ENCODE measurements at regions not wholly inside any gene's neighbourhood (a gene's known extent, or its start where the extent isn't known, plus 50 kb on each side); places are given as distances from the start of the nearest gene placed in this dataset.

DNA sequence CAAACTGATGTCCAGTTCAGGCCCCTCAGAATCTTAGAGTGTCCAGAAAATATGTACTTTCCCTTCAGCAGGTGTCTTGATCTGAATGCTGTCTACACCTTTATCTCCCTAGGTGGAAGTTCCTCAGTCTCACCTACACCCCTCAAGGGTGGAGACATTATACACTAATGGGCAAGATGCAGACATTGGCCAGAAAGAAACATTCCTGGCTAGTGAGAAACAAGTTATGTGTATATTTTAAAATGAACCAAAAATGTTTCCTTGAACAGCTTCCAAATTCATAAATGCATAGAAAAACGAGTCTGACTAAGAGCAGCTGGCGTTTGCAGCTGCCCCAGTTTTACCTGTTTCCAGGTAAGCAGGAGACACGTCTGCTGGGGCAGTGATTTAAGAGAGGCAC lies 140.5 kb upstream of the IRX4 start:
- no peak overlapping the region for H3K4me3 ChIP-seq (ENCODE audit: low read length)
- no peak overlapping the region for H3K27ac ChIP-seq (ENCODE audit: low read depth, low read length)
- H3K4me1 ChIP-seq (ENCODE audit: control insufficient read depth, insufficient read depth, low read length): no peaks in the 10 kb centered on the region
- no peak overlapping the region for H3K9ac ChIP-seq (ENCODE audit: low read length)
- no peaks in the 10 kb centered on the region for H3K36me3 ChIP-seq (ENCODE audit: control insufficient read depth, insufficient read depth, low read length)
- no peaks in the 10 kb centered on the region for H3K27me3 ChIP-seq (ENCODE audit: control insufficient read depth, insufficient read depth, low read length)

DNA sequence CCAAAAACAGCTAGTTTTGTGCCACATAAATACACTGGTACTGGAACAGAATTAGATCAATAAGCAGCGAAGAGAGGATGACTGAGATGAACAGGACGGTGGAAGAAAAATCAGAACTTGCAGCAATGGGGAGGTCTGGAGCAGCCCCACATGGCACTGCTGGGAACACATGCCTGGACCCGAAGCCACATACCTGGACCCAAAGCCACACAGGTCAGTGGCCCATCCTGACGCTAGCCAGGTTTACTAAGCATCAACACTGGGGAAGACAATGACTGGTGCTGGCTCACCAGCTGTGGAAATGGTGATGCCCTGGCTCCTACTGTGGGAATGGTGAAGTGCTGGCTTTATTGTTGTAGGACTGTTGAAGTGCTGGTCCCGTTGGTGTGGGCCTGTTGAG lies 139.7 kb upstream of the IRX4 start:
- no peaks in the 10 kb centered on the region for H3K27me3 ChIP-seq (ENCODE audit: control insufficient read depth, insufficient read depth, low read length)
- H3K9ac ChIP-seq (ENCODE audit: low read length): no peak overlapping the region
- no peak overlapping the region for H3K27ac ChIP-seq (ENCODE audit: low read depth, low read length)
- no peaks in the 10 kb centered on the region for H3K4me1 ChIP-seq (ENCODE audit: control insufficient read depth, insufficient read depth, low read length)
- no peak overlapping the region for H3K4me3 ChIP-seq (ENCODE audit: low read length)
- H3K36me3 ChIP-seq (ENCODE audit: control insufficient read depth, insufficient read depth, low read length): no peaks in the 10 kb centered on the region

DNA sequence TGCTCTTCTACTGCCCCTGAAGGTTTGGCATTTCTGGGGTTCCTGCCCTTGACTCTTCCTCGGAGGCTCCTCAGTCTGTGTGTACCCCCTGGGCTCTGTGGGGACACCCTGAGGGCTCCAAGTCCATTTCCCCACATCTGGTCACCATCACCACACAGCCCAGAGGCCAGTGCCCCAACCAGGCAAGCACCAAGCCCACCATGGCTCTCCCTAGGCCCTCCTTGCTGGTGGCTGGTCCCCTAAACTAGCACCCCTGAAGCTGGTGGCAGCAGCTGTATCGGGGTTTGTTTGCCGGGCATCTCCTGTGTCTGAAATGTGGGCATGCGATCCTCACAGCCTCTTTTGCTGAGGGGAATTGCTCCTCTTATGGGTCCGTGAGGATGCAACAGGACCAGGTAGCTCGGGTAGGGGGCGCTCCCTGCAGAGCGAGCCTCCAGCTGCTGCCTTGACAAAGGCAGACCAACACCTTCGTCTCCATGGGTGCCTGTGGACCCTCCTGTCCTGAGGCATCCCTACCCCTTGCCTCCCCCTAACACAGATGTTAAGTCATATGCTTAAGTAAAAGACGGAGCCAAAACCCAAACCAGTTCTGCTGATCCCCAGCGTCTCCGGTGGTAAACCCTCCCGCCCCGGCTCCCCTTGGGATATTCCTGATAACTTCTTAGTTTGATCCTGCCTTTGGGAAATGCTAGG lies 138.9 kb upstream of the IRX4 start:
- H3K9ac ChIP-seq (ENCODE audit: low read length): no peak overlapping the region
- H3K36me3 ChIP-seq (ENCODE audit: control insufficient read depth, insufficient read depth, low read length): no peaks in the 10 kb centered on the region
- no peak overlapping the region for H3K4me3 ChIP-seq (ENCODE audit: low read length)
- no peaks in the 10 kb centered on the region for H3K27me3 ChIP-seq (ENCODE audit: control insufficient read depth, insufficient read depth, low read length)
- no peak overlapping the region for H3K27ac ChIP-seq (ENCODE audit: low read depth, low read length)
- H3K4me1 ChIP-seq (ENCODE audit: control insufficient read depth, insufficient read depth, low read length): no peaks in the 10 kb centered on the region

DNA sequence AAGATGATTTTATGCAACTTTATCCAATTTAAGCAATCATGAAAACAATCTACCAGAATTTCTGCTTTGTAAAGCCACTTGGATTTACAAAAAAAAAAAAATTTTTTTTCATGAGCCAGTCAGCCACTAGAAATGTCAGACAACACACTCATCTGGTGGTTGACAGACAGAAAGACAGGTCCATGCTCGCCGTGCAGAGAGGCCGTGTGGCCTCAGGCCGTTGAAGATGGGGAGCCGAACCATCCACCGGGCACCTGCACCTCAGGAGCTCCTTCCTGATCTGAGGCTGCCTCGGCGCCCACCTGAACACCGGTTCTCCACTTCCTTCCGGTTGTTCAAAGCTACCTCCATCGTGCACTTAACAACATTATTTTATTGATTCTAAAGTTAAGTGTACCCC lies 138.0 kb upstream of the IRX4 start:
- H3K4me3 ChIP-seq (ENCODE audit: low read length): no peak overlapping the region
- no peak overlapping the region for H3K27ac ChIP-seq (ENCODE audit: low read depth, low read length)
- H3K4me1 ChIP-seq (ENCODE audit: control insufficient read depth, insufficient read depth, low read length): no peaks in the 10 kb centered on the region
- H3K27me3 ChIP-seq (ENCODE audit: control insufficient read depth, insufficient read depth, low read length): no peaks in the 10 kb centered on the region
- H3K9ac ChIP-seq (ENCODE audit: low read length): no peak overlapping the region
- no peaks in the 10 kb centered on the region for H3K36me3 ChIP-seq (ENCODE audit: control insufficient read depth, insufficient read depth, low read length)

DNA sequence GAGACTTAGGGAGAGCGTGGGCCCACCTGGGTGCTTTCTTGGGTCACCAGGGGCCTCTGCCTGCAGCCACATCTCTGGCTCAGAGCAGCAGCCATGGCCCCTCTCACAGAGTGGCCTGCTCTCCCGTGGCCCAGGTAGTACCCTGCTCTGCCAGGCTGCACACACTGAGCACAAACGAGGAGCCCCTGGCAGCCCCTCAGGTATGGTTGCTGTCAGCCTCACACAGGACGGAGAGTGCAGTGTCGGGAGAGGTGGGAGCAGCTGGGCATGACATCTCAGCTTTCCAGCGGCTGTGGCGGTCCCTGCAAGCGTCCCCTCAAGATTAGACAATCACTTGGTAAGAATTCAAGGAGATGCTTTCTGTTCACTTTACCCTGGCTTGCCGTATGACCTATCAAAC lies 137.0 kb upstream of the IRX4 start:
- Histone ChIP-seq H3K4me3 (ENCODE audit: low read length) (no peak overlapping the region), H3K36me3 (ENCODE audit: control insufficient read depth, insufficient read depth, low read length) (no peaks in the 10 kb centered on the region), H3K4me1 (ENCODE audit: control insufficient read depth, insufficient read depth, low read length) (no peaks in the 10 kb centered on the region)

DNA sequence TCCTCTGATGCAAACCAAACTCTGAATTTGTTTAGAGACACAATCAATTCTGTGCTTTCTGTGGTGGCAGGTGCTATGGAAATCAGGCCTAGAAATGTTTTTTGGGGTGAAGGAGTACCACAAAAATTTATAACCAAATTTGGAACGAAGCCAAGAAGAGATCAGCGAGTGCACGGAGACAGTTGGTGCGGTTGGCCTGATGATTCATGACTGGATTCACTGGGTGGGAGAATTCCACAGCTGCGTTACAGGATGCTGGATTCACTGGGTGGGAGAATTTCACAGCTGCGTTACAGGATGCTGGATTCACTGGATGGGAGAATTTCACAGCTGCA lies 135.6 kb upstream of the IRX4 start:
- Histone ChIP-seq H3K27ac (ENCODE audit: low read depth, low read length) (no peak overlapping the region), H3K4me3 (ENCODE audit: low read length) (no peak overlapping the region)

More for the DNA sequence above, 137.0 kb upstream of the IRX4 start:
- Histone ChIP-seq H3K27ac (ENCODE audit: low read depth, low read length) (no peak overlapping the region), H3K9ac (ENCODE audit: low read length) (no peak overlapping the region), H3K27me3 (ENCODE audit: control insufficient read depth, insufficient read depth, low read length) (no peaks in the 10 kb centered on the region)

DNA sequence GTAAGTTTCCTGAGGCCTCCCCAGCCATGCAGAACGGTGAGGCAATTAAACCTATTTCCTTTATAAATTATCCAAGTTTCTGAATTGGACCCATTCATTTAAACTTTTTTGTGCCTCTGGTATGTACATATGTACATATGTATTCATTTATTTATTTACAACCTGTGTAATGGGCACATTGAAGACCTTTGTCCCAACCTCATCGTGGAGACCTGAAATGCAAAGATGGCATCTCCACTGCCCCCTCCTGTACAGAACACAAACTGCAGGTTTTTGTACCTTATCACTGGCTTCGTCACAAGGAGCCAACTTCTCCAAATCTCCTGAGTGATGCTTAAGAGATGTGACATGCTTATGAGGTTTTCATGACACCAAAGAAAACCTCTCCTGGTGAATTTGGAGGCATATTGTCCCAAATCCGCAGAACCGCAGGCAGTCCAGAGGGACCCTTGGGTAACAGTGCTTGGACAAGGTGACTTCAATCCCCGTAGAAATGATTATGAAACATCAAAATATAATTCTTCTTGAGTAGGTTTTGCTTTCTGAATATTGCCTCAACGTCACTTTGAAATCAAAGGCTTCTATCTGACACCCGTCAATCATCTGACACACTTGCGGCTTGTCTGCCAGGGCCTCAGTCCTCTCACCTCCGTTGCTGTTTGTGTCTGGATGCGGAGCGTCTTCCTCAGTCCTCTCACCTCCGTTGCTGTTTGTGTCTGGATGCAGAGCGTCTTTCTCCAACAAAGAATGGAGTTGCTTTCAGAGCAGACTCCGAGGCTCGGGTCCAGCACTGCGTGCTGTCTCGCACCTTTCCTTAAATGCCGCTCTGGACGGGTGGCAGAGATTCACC lies 135.0 kb upstream of the IRX4 start:
- Histone ChIP-seq H3K9ac (ENCODE audit: low read length) (no peak overlapping the region), H3K4me1 (ENCODE audit: control insufficient read depth, insufficient read depth, low read length) (no peaks in the 10 kb centered on the region), H3K4me3 (ENCODE audit: low read length) (no peak overlapping the region), H3K27me3 (ENCODE audit: control insufficient read depth, insufficient read depth, low read length) (no peaks in the 10 kb centered on the region), H3K27ac (ENCODE audit: low read depth, low read length) (no peak overlapping the region), H3K36me3 (ENCODE audit: control insufficient read depth, insufficient read depth, low read length) (no peaks in the 10 kb centered on the region)

More for the DNA sequence above, 135.6 kb upstream of the IRX4 start:
- no peaks in the 10 kb centered on the region for H3K36me3 ChIP-seq (ENCODE audit: control insufficient read depth, insufficient read depth, low read length)
- no peaks in the 10 kb centered on the region for H3K27me3 ChIP-seq (ENCODE audit: control insufficient read depth, insufficient read depth, low read length)
- no peak overlapping the region for H3K9ac ChIP-seq (ENCODE audit: low read length)
- H3K4me1 ChIP-seq (ENCODE audit: control insufficient read depth, insufficient read depth, low read length): no peaks in the 10 kb centered on the region

DNA sequence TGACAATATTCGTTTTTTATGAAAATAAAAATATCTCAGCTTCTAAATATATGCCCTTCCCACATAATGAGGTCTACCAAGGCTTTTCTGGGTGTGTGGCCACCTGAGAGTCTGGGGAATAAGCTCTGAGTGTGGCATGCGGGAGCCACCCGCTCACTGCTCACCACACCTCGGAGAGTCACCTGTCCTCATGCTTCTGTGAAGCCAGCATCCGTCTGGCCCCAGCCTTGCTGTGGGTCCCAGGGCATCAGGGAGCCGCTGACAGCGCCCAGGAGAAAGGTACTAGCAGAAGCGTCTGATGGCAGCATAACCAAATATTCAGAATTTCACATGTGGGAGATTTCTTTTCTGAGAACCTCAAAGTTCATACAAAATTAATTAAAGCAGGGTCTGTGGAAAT lies 133.2 kb upstream of the IRX4 start:
- Histone ChIP-seq H3K4me3 (ENCODE audit: low read length) (no peak overlapping the region), H3K36me3 (ENCODE audit: control insufficient read depth, insufficient read depth, low read length) (no peaks in the 10 kb centered on the region), H3K9ac (ENCODE audit: low read length) (no peak overlapping the region), H3K4me1 (ENCODE audit: control insufficient read depth, insufficient read depth, low read length) (no peaks in the 10 kb centered on the region), H3K27ac (ENCODE audit: low read depth, low read length) (no peak overlapping the region), H3K27me3 (ENCODE audit: control insufficient read depth, insufficient read depth, low read length) (no peaks in the 10 kb centered on the region)

DNA sequence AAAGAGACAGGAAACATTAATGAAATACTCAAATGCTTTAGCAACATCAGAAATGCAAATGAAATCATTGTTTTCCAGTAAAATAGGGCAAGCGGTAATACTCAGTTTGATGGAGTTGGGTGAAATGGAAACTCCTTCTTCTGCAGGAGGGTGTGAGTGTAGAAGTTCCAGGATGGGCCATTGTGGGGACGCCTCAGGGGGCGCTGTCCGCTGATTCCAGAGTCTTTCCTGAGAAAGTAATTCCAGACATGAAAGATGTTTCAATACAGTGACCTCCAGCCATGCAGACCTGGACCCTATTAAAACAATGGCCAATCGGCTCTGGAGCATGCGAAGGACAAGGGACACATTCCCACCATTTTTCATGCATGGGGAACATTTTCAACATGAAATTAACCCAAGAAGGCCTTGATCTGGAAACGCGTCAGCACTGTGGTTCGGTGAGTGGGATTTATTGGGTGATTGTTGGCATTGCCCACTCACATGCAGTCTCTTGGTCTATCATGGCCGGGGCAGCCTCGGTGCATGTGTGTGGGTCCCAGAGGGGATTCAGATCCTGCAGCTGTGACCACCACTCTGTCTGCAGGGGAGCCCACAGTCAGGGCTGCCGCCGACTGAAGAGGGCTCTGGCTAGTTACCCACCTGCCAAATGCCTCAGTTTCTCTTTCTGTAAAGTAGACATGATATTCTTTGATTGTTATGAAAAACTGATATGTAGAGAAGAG lies 132.6 kb upstream of the IRX4 start:
- Histone ChIP-seq H3K36me3 (ENCODE audit: control insufficient read depth, insufficient read depth, low read length) (no peaks in the 10 kb centered on the region), H3K27me3 (ENCODE audit: control insufficient read depth, insufficient read depth, low read length) (no peaks in the 10 kb centered on the region), H3K9ac (ENCODE audit: low read length) (no peak overlapping the region), H3K4me1 (ENCODE audit: control insufficient read depth, insufficient read depth, low read length) (no peaks in the 10 kb centered on the region), H3K4me3 (ENCODE audit: low read length) (no peak overlapping the region), H3K27ac (ENCODE audit: low read depth, low read length) (no peak overlapping the region)

DNA sequence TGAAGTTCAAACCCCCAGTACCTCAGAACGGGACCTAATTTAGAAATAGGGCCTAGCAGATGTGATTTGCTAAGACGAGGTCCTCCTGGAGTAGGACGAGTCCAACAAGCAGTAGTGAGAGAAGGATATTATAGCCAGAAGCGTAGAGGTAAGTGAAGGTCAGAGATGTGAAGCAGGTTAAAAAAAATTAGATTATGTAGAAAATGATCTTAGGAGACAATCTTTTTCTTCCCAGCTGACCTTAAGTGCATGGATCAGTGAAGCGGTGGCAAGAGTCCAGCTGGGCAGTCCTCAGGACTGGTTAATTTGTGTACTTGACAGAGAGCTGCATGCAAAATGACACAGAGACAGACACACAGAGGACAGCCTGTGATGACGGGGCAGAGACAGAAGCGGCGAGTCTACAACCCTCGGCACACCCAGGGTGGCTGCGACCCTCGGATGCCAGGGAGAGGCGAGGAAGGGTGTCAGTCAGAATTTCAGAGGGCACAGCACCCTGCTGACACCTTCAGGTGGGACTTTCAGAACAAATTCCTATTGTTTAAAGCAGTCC lies 131.4 kb upstream of the IRX4 start:
- Histone ChIP-seq H3K36me3 (ENCODE audit: control insufficient read depth, insufficient read depth, low read length) (no peaks in the 10 kb centered on the region), H3K4me3 (ENCODE audit: low read length) (no peak overlapping the region), H3K27me3 (ENCODE audit: control insufficient read depth, insufficient read depth, low read length) (no peaks in the 10 kb centered on the region), H3K9ac (ENCODE audit: low read length) (no peak overlapping the region), H3K27ac (ENCODE audit: low read depth, low read length) (no peak overlapping the region), H3K4me1 (ENCODE audit: control insufficient read depth, insufficient read depth, low read length) (no peaks in the 10 kb centered on the region)

DNA sequence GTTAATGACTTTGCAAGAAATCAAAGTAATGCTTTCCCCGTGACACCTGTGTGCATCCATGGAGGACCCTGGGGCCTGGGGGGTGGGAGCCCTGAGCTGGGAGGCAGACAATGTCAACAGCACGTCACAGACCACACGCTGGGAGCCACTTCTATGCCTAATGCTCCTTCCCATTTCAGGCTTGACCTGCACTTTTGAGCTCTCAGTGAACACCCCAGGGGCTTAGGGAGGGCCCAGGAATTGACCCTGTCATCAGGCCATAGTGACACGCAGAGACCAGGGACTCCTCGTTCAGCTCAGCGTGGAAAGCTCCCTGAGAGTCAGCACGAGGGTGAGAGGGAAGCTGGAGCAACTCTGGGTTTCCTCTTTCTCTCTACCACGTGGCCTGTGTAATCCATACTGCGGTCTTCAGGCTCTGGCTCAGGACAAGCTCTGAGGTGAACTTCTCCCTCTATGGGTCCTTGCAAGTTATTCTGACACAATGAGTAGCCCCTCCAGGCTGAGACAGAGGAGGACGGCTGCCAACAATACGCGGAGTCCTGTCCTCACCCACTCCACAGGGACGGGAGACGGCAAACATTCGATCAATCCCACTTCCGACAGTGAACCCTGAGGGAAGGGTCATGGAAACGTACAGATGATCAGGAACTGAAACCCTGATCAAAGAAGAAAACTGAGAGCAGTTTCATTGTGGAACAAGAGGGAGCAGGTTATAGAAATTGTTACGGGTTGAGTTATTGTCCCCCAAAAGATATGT lies 130.8 kb upstream of the IRX4 start:
- Histone ChIP-seq H3K9ac (ENCODE audit: low read length) (no peak overlapping the region), H3K4me3 (ENCODE audit: low read length) (no peak overlapping the region), H3K4me1 (ENCODE audit: control insufficient read depth, insufficient read depth, low read length) (no peaks in the 10 kb centered on the region), H3K27me3 (ENCODE audit: control insufficient read depth, insufficient read depth, low read length) (no peaks in the 10 kb centered on the region), H3K27ac (ENCODE audit: low read depth, low read length) (no peak overlapping the region), H3K36me3 (ENCODE audit: control insufficient read depth, insufficient read depth, low read length) (no peaks in the 10 kb centered on the region)

DNA sequence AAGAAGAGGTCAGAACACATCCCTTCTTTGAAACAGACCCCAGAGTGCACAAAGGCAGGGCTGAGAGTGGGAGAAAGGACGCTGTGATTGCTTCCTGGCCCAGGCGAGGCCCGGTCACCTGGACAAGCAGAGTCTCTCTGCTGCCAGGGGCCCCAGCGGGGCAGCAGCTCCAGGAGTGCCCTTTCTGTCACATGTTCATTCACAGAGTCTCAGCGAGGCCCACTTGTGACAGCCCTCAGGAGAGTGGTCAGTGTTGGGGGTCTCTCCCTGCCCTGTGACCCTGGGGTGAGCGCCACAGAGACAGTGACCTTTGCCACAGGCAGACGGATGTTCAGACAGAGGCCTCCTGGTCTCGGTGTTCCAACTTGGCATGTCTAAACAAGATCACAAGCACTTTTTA lies 130.2 kb upstream of the IRX4 start:
- H3K9ac ChIP-seq (ENCODE audit: low read length): no peak overlapping the region
- H3K27me3 ChIP-seq (ENCODE audit: control insufficient read depth, insufficient read depth, low read length): no peaks in the 10 kb centered on the region
- H3K27ac ChIP-seq (ENCODE audit: low read depth, low read length): no peak overlapping the region

More for the DNA sequence above, 130.2 kb upstream of the IRX4 start:
- Histone ChIP-seq H3K4me1 (ENCODE audit: control insufficient read depth, insufficient read depth, low read length) (no peaks in the 10 kb centered on the region), H3K4me3 (ENCODE audit: low read length) (no peak overlapping the region), H3K36me3 (ENCODE audit: control insufficient read depth, insufficient read depth, low read length) (no peaks in the 10 kb centered on the region)
